Muscle of back (tissue), 3 donors: ENCODE measurements at regions not wholly inside any gene's neighbourhood (a gene's known extent, or its start where the extent isn't known, plus 50 kb on each side); places are given as distances from the start of the nearest gene placed in this dataset.

Experiments
- DNase-seq, 3 donors: peaks; one replicate each; pipeline versions ENCODE4 v3.0.0 to v3.0.0-alpha.2; 2013

DNA sequence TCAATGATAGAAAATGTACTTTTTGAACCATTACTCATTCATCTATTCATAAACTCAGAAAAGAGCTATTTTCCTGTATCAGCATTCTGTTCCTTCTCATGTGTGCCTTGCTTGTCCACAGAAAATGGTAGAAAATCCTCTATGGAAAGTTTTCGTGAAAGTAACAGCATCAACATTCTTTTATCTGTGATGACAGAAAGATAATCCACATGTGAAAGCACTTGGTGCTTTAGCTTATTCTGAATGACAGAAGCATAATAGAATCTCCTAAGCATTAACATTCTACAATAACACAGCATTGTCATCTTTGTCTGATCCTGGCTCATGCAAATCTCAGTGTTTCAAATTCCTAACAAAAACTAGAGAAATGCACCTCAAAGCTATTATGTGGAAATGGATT, 431.9 kb downstream of the ADAMTS20 start:
- no peak for DNase-seq

DNA sequence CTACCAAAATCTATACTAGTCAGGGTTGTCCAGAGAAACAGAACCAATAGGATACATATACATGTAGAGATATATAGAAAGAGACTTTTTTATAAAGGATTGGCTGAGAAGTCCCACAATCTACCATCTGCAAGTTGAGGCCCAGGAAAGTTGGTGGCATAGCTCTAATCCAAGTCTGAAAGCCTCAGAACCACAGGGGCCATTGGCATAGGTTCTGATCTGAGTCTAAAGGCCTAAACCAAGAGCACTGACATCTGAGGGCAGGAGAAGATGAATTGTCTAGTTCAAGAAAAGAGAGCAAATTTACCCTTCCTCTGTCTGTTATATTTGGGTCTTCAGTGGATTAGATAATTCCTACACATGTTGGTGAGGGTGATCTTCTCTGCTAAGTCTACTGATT, 433.1 kb downstream of the ADAMTS20 start:
- DNase-seq: no peak

DNA sequence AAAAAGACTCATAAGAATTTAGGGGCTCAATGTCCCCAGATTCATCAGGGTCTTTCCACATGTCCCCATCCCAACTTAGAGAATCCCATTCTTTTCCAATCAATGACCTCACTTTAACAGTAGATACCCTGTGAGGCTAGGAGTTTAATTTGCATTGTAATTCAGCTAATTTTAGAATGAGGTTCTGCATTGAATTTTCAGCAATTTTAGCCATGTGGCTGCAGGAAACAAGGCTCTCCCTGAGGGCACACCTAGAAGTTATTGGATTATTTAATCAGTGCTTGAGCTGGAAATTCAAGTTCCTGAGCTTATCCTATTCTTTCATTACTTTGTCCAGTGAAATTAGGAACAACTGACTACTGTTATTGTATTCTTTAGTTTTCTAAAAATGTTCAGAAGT, 433.8 kb downstream of the ADAMTS20 start:
- no peak for DNase-seq

DNA sequence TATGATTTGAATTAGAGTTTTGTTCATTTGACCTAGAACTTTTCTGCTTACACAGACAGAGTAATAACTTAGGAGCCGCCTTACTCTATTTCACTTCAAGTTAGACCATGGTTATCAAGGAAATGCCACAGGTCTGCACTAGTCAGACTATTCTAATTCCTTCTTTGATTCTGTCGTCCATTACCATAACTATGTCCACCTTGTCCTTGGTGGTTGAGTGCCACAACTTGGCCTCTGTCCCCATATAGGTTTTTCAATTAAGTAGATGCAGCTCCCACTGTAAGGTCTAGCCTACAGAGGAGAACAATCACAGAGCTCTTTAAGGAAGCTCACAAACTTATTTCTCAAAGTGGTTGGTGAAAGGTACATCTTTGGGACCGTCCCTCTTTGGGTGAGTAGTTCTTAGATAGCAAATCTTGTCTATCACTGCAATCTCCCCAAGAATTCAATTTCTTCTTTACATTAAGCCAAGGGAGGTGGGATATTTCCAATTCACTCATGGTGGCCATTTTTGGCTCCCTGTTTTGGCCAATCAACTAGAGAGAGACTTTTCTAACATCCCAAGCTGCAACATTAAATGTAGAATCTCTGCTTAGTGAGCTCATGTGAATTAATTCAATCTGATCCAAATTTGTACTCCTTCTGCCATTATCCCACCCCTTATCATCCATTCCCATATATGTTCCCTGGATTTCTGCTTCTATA, 434.6 kb downstream of the ADAMTS20 start:
- no peak for DNase-seq

DNA sequence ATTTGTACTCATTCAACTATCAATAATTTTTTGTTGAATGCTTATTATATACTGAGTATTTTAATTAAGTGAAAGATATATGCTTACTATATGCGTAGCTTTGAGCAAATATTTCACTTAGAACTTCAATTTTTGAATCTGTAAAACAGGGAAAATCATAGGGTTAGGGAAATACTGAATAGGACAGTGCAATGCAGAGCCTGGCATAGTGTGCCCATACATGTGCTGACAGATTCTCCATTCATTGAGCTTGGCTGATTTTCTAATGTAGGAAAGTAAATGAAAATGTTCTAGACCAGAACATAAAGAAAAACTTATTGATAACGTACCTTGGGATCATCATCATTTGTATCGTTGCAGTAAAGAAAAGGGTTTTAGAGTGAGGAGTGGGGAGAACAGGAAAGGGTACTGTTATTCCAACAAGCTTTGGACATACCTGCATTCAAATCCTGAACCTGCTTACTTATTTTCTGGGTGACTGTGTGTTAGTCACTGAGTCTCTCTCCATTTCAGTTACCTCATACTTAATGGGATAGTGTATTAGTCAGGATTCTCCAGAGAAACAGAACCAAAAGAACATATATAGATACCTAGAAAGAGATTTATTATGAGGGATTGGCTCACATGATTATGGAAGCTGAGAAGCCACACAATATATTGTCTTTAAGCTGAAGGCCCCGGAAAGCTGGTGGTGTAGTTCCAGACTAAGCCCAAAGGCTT, 436.4 kb downstream of the ADAMTS20 start:
- DNase-seq: no peak

DNA sequence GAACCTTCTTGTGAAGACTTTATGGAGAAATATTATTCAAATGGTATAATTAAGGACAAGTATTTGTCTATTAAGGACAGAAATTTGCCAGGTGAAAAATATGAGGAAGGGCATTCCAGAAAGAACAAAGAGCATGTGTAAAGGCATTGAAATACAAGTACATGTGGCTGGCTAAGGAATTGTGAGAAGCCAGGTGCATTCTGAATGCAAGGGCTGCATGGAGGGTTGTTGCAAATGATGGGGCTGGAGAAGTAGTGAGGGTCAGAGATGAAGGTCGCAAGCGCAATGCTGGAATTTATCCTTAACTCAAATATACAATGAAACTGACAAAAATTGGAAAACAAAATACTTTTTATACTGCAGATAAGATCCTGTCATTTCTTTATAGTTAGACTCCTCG, 437.7 kb downstream of the ADAMTS20 start:
- DNase-seq: no peak

DNA sequence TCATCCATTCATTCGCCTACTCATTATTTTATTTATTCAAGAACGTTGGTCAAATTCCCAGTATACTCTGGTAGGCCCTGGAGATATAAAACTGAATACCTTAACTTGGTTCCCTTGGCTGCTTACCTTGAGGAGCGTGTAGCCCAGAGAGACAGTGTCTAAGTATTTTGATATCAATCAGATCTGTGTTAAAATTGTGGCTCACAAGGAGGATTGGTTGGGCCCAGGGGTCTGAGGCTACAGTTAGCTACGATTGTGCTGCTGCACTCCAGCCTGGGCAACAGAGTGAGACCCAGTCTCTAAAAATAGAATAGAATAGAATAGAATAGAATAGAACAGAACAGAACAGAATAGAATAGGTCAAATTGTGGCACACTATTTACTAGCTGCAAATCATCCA, 438.4 kb downstream of the ADAMTS20 start:
- no peak for DNase-seq

DNA sequence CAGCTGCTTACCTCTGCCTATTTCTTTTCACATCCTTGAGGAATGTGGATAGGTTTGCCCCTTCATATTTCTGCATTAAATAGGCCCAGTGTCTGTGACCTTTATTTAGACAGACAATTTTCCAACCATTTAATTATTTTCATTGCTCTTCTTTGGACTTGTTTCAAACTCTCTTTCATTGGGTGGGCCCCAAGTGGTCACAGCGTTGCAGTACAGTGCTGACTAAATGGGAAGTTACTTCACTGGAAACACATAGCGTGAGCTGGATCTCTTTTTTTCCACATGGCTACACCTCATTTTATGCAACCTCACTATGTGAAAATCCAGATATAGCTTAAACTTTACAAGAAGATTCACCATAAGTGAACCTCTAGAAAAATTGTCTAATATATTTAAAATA, 438.9 kb downstream of the ADAMTS20 start:
- peak in 2 of 3 donors; percentile 75 to 89 for DNase-seq

DNA sequence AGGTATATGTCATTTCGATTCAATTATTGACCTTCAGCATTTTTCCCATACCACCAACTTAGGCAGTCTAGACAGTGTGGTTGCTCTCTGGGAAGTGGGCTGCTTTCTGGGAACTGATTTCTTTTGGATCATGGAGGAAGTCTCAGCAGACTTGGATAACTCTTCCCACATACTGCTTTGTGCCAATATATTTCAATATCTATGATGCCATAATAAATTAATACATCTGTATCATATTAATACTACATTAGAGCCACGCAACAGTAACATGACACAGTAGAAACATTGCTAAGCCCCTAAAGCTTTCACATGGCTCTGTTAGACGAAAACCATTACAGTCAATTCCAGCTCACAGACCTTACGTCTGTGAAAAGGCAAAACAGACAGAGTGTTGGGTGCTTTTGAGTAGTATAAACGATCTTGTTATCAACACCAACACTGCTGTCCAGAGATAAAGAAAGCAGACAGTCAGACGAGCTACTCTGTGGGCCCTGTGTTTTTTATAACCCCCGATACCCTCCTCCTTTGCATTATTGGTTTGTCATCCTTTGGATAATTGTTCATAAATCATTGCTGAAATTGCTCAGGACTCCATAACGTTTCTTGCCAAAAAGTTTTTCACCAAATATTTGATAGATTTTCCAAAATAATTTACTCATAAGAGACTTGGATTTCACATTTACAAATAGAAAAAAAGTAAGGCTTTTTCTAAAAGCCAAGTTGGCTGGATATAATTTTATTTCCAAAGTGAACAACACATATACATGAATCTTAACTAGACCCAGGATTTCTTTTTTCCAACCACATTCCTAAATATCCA, 439.7 kb downstream of the ADAMTS20 start:
- peak; percentile 64 to 90 (median 75) for DNase-seq

DNA sequence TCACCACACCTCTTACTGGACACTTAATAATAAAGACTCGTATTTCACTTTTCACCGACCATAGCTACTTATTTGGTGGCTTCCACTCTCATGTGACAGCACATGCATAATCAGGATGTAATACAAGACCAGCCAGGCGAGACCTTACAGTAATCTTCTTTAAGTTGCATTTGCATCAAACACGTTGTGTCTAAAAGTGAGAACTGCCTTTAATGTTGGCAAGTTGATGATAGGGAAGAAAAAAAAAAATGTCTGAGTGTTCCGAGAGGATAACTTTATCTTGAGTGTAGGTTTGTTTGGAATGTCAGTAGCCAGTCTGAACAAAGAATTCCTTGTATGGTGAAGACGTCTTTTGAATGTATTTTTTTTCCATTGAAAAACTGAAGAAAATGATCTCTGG, 440.4 kb downstream of the ADAMTS20 start:
- DNase-seq: peak in 1 of 3 donors; percentile 70

DNA sequence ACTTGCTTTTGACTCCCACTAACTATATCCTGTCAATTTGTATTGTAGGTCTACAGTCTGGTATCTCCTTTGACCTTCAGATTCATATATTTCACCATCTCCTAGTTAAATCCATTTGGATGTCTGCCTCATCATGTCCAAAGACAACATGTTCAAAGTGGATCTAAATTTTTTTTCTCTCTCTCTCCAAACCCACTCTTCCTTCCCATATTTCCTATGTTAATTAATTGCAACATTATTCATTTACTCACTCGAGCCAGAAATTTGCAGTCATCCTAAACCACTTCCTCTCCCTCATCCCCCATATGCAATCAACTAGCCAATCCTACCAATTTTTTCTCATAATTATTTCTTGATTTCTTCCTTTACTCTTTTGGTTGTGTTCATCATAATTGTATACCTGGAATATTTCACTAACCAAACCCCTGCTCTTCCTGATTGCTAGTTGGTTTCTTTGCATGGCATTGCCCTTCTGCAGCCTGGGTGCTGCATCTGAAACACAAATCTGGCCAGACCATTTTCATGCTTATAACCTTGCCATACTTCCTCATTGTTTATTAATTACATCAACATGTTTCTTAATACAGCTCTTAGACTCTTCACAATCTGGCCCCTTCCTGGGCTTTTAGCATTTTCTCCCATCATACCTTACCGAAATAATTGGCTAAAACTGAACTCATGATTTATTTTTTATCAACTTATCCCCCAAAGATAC, 442.2 kb downstream of the ADAMTS20 start:
- DNase-seq: no peak

DNA sequence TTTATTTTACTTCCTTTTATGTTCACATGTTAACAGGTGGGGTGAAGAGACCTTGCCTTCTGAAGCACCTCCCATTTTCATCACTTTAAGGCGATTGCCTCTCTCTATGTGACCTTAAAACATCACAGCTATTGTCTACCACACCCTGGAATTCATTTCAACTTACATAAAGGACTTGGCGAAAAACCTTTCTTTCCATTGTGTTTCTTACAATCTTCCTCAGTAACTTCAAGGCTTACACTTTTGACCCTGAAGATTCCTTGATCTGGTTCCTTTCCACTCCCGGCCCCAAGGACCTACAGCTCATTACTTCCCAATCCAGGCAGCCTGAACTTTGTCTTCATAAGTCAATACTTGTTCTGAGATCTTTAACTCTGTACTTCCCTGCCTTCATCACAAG, 443.3 kb downstream of the ADAMTS20 start:
- DNase-seq: peak in 2 of 3 donors; percentile 78 to 87

DNA sequence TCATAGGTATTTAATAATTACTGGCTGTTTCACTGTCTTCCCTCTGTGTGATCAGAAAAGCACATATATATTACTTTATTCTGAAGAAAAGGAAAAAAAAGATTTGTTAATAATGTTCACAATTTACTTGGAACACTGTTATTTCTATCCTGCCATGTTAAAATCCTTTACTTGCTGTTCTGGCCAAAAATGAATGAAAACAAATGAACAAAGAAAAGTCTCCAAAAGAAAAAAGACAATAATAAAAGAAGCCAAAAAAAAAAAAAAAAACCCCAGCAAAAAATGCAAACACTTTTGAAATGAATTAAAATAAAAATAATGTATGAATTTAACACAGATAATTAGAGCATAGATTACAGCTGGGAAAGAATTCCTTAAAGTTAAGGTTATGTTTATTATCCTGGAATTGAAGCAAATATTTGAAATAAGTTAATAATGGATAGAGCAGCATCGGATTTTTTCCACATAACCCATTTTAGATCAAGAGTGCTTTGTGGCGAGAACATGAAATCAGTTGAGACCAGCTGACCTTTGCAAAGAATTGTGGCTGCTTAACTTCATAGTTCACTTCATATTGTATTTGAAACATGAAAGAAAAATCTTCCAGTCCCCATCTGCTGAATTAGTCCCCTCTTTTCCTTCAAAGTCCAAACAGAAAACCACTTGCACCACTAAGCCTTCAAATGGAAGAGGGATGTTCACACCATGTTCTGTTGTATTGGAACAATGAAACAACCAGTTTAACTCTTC, 444.8 kb downstream of the ADAMTS20 start:
- peak in 1 of 3 donors; percentile 65 for DNase-seq

DNA sequence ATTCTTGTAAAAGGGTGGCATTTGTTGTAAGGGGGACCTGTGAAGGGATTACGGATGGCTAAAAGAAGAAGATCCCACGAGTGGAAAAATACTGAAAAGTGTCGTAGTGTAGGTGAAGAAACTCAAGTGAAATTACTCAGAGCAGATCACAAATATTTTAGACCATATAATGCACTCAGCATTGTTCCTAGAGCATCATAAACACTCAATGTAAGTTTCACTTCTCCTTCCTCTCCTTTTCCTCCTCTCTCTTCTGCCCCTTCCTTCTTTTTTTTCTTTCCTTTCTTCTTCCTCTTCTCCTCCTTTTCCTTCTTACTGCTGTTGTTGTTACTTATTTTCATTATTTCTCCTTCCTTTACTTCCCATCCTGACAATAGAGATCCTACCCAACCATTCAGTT, 445.6 kb downstream of the ADAMTS20 start:
- DNase-seq: no peak

DNA sequence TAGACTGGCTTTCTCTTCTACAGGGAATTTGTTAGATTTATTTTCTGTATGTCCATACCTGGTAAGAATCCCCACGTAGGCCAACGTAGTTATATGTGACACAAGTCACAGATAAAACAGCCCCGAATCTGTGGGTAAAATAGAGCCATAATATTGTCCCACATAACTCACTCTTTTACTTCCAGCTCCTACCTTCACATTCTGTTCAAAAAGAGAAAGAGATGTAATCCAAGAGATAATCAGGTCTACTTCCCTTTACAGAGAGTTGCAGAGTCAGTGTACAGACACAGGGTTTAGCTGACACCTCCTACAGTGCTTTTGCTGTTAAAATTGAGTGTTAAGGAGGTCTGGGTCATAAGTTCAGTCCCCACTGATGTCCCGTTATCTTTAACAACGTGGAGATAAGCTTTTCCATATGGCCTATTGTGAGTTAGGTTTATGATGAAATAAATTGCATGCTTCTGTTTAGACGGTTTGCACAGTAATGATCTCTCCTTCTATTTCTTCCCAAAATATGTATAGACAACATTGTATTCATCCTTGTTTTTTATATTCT, 446.5 kb downstream of the ADAMTS20 start:
- DNase-seq: no peak

DNA sequence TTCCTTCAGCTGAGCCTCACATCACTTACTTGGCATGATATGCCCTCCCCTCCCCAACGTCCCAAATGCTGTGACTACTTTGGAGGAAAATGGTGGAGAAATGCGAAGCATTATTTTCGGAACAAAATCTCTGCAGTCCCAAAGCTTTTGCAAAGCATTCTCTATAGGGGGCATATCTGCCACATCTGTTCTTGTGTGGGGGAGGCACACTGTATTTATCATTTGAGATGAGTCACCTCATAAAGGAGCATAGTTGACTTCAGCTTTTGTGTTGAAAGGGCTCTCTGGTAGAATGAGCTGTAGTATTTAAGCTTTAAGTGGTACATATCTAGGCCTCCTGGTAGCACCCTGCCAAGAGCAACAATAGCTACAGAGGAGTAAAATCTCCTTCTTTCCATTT, 447.5 kb downstream of the ADAMTS20 start:
- DNase-seq: no peak

DNA sequence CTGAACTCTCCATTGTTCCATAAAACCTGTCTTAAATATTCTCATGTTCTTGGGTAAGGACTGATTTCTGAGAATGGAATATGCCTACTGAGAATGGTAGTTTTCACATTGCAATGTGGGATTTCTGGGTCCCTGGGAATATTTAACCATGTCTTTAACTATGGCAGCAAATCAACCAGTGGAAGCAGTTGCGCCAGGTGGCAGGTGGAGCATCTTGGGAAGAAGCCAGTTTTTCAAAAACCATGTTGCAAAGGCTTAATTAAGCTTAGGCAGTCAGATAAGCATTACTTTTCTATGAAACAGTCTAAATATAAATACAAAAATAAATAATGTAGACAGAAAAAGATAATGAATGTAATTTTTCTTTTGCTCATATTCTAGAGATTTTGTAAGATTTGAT, 448.1 kb downstream of the ADAMTS20 start:
- no peak for DNase-seq

DNA sequence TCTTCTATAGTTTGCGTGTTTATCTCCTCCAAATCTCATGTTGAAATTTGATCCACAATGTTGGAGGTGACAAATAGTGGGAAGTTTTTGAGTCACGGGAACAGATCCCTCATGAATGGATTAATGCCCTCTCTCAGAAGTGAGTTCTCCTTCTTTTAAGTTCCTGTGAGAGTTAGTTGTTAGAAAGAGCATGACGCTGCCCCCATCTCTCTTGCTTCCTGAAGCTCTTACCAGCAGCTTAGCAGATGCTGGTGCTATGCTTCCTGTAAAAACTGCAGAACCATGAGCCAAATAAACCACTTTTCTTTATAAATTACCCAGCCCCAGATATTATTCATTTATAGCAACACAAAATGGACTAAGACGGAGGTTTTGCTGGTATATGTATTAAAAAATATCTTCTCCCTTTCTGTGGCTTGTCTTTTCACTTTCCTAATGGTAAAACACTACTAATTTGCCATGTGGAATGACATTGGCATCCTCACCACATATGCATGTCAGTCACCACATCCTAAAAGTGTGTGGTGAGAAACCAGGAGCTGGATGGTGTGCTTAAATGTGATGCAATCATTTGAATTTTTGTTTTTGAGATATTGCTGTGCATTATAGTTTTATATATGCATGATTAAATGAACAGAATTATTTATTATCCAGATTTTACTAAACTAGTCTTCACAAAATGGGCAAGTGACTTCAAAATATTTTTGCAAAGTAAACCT, 449.3 kb downstream of the ADAMTS20 start:
- no peak for DNase-seq

DNA sequence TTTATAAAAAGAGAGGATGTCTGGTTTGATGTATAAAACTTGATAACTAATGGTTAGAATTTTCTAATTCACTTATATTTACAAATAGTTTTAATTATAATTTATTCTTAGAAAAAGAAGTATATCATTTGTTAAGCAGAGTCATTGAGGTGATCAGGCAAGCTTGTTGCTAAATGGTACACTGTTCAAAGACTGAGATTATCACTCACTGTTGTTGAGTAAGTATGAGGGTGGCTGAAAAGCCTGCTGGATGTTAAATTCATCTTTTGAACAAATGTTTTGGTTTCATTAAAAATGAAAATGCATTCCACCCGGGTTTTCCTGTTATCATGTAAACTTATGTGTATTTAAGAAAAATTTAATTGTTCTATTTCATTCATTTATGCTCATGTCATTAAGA, 451.8 kb downstream of the ADAMTS20 start:
- no peak for DNase-seq

DNA sequence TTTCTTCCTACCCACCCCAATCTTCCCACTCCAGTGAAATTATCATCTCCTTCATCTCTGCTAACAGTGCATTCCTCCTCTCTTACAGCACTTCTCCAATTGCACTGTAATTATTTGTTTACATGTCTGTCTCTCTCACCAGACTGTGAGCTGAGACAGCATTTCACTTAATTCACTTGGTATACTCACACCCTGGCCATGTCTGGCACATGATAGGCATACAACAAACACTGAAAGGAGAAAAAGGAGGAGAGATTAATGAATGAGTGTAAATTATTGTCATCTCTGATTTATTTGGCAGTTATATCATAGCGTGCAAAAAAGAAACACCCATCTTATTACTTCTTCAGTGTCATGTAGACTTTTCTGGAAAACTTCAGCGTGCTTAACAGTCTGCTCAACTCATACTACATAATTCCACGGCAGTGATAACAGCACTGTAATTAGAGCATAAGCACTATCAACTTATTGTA, 452.3 kb downstream of the ADAMTS20 start:
- DNase-seq: no peak
